HUES64 (cell line): ENCODE measurements at regions not wholly inside any gene's neighbourhood (a gene's known extent, or its start where the extent isn't known, plus 50 kb on each side); places are given as distances from the start of the nearest gene placed in this dataset.
"Not testable (repeated sequence)": the region's sequence is repeated elsewhere in the genome, so short reads cannot be mapped to it uniquely, and the experiment has no call there.

Source experiments
- H3K27ac ChIP-seq: 2 replicates; pipeline ENCODE4 v1.7.0; 2013; ENCODE audit warnings: low read depth, low read length, inconsistent platforms
- H3K27me3 ChIP-seq: 2 replicates; pipeline ENCODE4 v1.6.1; 2013; ENCODE audit warnings: mild to moderate bottlenecking, low read length; ENCODE audit not compliant: insufficient read depth
- H3K36me3 ChIP-seq: 2 replicates; pipeline ENCODE4 v1.6.1; 2013; ENCODE audit warnings: mild to moderate bottlenecking, low read length; ENCODE audit not compliant: insufficient read depth
- H3K4me1 ChIP-seq: 2 replicates; pipeline ENCODE4 v1.6.1; 2013; ENCODE audit warnings: mild to moderate bottlenecking, low read length, moderate library complexity; ENCODE audit not compliant: insufficient read depth
- H3K4me3 ChIP-seq: 2 replicates; pipeline ENCODE4 v1.5.1; 2013; ENCODE audit warnings: mild to moderate bottlenecking, low read length, moderate library complexity
- H3K9ac ChIP-seq: 2 replicates; pipeline ENCODE4 v1.6.1; 2013; ENCODE audit warnings: mild to moderate bottlenecking, low read depth, low read length
- H3K9me3 ChIP-seq: 2 replicates; pipeline ENCODE4 v1.6.1; 2013; ENCODE audit warnings: low read depth, low read length; ENCODE audit not compliant: insufficient read depth
- WGBS: fragments of 150-250, 120-280 bp; methylation state at CpG from one replicate; pipeline ENCODE4 v1.1.7; 2013; ENCODE audit warnings: missing lambda C conversion rate; 5-methylcytosine and 5-hydroxymethylcytosine counted together

DNA sequence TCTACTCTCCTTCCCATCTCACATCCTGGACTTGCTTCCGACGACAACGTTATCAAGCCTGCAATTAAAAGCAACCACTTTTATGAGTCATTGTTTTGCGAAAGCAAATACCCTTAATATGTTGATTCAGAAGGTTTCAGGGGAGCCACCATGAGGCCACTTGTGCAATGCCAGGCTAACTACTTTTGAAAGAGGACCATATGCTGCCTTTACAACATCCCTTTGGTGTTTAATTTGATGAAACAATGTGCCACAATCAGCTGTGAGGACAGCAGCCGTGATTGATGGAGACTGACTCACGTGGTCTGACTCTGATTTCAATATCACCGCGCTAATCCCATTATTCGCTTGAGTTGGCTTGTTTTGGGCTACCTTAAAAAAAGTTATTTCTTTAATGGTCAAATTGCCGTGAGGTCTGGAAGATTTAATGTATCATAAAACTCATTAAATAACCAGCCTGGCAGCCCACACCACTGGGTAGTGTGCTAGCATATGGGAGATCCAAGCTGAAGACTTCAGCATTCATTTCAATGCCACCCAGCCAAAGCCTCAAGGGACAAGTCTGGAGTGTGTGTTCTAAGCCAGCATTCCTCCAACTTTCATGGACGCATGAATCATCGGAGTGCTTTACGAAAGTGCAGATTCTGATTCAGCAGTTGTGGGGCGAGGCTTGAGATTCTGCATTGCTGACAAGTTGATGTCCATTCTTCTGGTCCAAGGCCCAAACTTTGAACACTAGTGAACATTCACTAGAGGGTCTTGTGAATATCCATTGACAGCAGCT, 73.3 kb upstream of the PAXBP1 start:
- no peak overlapping the region for H3K4me3 ChIP-seq
- H3K36me3 ChIP-seq = no peaks in the 10 kb centered on the region
- no peaks in the 10 kb centered on the region for H3K27me3 ChIP-seq
- no peak overlapping the region for H3K9ac ChIP-seq
- peaks cover 5% of the 10 kb centered on the region; the same call in 1 of the 2 replicates for H3K4me1 ChIP-seq
- no peak overlapping the region for H3K27ac ChIP-seq
- no peaks in the 10 kb centered on the region for H3K9me3 ChIP-seq
- 89% methylated on average over 13 of the region's 14 CpGs for WGBS

DNA sequence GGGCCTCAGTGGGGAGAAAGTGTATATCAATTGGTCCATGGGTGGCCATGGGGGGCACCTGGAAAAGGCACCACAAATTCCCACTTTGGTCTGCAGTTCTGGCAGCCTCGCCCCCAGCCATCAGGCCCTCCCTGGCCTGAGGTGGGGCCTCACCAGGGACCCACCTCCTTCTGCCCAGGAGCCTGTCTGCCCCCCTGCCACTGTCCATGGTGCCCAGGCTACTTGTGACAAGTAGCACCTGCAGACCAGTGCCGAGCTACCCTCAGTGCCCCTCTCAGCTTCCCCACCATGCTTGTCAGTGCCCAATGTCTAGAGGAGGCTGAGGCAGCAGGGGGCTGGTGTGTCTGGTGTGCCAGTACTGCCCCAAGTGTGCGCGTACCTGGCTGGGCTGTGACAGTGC, 87.1 kb upstream of the PAXBP1 start:
- WGBS = 93% methylated on average over 4 of the region's 4 CpGs
- Histone ChIP-seq H3K4me1 (no peaks in the 10 kb centered on the region), H3K36me3 (no peaks in the 10 kb centered on the region), H3K4me3 (no peak overlapping the region), H3K9ac (no peak overlapping the region), H3K27ac (no peak overlapping the region), H3K27me3 (no peaks in the 10 kb centered on the region), H3K9me3 (peaks cover 55% of the 10 kb centered on the region)

DNA sequence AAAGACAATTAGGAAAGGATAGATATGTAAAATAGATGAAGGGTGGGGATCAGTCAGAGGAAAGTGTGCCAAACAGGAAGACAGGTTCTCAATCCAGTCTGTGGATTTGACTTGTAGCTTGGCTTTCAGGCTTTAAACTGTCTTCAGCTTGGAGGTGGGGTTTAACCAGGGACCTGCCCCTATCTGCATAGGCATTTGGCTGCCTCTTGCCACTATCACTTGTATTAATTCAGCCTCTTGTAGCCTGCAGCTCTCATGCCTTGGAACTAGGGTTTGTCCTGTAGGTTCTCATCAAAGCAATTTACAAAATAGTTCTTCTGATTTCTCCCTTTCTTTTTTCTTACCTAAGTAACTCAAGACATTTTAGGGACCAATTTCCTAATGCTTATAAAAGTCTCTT, 88.8 kb upstream of the PAXBP1 start:
- no peak overlapping the region for H3K4me3 ChIP-seq
- no peaks in the 10 kb centered on the region for H3K36me3 ChIP-seq
- H3K4me1 ChIP-seq = no peaks in the 10 kb centered on the region
- H3K27ac ChIP-seq = no peak overlapping the region
- H3K9ac ChIP-seq = no peak overlapping the region
- peaks cover 43% of the 10 kb centered on the region for H3K9me3 ChIP-seq
- H3K27me3 ChIP-seq = no peaks in the 10 kb centered on the region

DNA sequence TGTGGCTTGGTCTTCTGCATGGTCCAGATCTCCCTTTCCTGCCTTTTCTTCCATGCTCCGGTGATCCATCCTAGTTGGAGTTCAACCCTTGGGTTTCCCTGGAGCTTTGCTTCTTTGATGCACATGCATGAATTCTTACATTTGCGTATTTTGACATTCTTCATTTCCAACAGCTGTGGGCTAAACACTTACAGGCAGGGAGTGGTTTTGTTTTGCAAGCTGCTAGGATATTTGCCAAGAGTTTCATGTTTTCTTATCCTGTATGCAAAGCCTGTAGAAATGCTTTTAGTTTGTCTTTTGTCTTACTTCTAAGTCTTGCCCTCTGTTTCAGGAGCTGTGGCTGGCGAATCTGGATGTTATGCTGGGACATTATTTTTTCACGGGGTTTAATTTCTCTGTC, 90.3 kb upstream of the PAXBP1 start:
- Histone ChIP-seq H3K27me3 (no peaks in the 10 kb centered on the region), H3K4me3 (no peak overlapping the region), H3K27ac (no peak overlapping the region), H3K4me1 (no peaks in the 10 kb centered on the region), H3K9me3 (peaks cover 32% of the 10 kb centered on the region), H3K36me3 (no peaks in the 10 kb centered on the region), H3K9ac (no peak overlapping the region)
- 93% methylated on average over 4 of the region's 4 CpGs for WGBS

DNA sequence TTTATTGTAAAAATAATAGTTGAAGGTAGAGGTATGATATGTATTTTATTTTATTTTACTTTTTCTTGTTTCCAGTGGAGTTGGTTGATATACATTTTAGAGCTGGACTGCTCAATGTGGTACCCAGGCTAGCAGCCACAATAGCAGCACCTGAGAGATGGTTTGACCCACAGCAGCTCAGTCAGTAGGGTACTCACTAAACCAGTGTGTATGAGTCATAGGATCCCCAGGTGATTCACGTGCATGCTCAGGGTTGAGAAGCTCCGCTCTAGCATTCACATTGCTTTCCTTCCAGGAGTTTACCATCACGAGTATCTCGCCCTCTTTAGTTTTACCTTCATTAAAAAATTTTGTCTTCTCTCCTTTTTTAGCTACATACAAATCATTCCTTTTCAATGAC, 96.0 kb upstream of the PAXBP1 start:
- no peak overlapping the region for H3K4me3 ChIP-seq
- no peaks in the 10 kb centered on the region for H3K27me3 ChIP-seq
- 86% methylated on average over 4 of the region's 4 CpGs for WGBS
- H3K9me3 ChIP-seq = no peaks in the 10 kb centered on the region
- no peak overlapping the region for H3K9ac ChIP-seq
- H3K4me1 ChIP-seq = no peaks in the 10 kb centered on the region
- no peak overlapping the region for H3K27ac ChIP-seq
- H3K36me3 ChIP-seq = no peaks in the 10 kb centered on the region

DNA sequence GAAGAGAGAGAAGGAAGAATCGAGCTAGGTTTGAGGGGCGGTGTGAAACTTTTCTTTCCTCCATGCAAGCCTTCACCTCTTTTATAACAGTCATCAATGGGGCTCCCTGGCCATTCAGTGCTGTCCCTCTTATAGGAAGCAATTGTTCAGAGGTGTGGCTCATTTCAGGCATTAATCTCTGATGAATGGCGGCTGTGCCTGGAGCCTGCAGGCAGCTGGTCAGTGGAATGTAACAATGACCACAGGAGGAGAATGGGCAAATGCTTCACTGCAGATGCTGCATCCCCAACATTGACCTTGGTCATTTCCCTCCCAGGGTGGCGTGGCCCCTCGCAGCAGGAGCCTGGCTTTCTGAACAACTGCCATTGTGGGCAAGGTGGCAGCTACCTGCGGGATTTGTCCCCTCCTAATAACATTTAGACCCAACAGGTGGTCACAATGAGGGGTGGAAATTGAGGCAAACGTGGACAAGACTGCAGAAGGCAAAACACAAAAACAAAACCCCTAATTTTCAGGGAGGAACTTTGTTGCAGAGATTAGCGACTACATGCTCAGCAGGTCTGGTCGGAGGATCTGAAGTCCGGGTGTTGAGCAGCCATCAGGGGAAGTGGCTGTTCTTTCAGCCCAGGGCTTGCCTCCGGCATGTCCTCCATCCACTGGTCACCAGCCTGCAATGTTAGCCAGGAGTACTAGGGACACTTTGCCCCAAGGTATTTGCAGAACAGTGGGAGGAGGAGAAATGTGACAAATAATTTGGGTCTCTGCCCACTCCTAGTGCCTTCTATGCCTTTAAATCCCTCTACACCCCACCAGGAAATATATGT, 97.3 kb upstream of the PAXBP1 start:
- no peaks in the 10 kb centered on the region for H3K9me3 ChIP-seq
- H3K4me3 ChIP-seq = no peak overlapping the region
- no peaks in the 10 kb centered on the region for H3K36me3 ChIP-seq
- no peaks in the 10 kb centered on the region for H3K27me3 ChIP-seq
- H3K27ac ChIP-seq = no peak overlapping the region
- no peak overlapping the region for H3K9ac ChIP-seq
- no peaks in the 10 kb centered on the region for H3K4me1 ChIP-seq
- WGBS = 89% methylated on average over 8 of the region's 11 CpGs

DNA sequence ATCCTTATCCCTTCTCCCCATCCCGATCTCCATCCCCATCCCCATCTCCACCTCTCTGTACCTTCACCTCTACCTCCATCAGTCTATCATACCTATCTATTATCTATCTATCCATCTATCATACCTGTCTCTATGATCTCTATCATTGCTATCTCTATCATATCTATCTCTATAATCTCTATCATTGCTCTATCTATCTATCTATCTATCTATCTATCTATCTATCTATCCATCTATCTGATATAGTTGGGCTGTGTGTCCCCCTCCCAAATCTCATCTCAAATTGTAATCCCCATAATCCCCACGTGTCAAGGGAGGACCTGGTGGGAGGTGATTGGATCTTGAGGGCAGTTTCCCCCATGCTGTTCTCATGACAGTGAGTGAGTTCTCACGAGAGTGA, 97.9 kb upstream of the PAXBP1 start:
- 89% methylated on average over 2 of the region's 3 CpGs for WGBS
- Histone ChIP-seq H3K9me3 (no peaks in the 10 kb centered on the region), H3K36me3 (no peaks in the 10 kb centered on the region), H3K4me1 (no peaks in the 10 kb centered on the region), H3K27ac (no peak overlapping the region), H3K9ac (no peak overlapping the region), H3K4me3 (no peak overlapping the region), H3K27me3 (no peaks in the 10 kb centered on the region)

DNA sequence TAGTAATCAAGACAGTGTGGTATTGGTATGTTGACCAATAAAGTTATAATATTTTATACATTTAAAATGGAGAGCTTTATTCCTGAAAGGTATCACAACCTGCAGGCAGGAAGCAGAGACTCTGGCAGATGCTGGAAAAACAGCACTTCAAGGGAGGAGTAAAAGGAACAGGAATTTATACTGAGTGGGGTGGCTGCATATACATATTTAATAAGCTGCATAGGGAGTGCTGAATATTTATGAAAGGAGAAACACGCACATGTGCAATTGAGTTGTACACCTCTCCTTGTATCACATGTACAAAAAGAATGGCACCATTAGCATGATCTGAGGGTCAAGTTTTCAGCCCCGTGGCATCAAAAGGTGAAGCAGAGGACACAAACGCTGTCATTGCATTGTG, 104.9 kb upstream of the PAXBP1 start:
- no peaks in the 10 kb centered on the region for H3K9me3 ChIP-seq
- no peaks in the 10 kb centered on the region for H3K36me3 ChIP-seq
- 63% methylated on average over 3 of the region's 3 CpGs for WGBS
- no peak overlapping the region for H3K27ac ChIP-seq
- H3K9ac ChIP-seq = no peak overlapping the region
- no peaks in the 10 kb centered on the region for H3K4me1 ChIP-seq
- H3K4me3 ChIP-seq = no peak overlapping the region
- no peaks in the 10 kb centered on the region for H3K27me3 ChIP-seq

DNA sequence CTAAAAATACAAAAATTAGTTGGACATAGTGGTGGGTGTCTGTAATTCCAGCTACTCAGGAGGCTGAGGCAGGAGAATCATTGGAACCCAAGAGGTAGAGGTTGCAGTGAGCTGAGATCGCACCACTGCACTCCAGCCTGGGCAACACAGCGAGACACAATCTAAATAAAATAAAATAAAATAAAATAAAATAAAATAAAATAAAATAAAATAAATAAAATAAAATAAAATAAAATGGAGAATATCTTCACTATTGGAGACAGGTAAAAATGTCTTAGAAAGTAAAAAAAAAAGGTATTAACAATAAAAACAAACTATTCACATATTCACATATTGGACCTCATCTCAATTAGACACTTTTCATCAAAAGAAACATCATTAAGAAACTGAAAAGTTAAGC, 106.3 kb upstream of the PAXBP1 start:
- H3K9me3 ChIP-seq, H3K27me3 ChIP-seq, H3K4me3 ChIP-seq, H3K36me3 ChIP-seq, H3K9ac ChIP-seq, H3K4me1 ChIP-seq, H3K27ac ChIP-seq: not testable (repeated sequence)
- 100% methylated on average over 1 of the region's 2 CpGs for whole genome bisulfite sequencing

DNA sequence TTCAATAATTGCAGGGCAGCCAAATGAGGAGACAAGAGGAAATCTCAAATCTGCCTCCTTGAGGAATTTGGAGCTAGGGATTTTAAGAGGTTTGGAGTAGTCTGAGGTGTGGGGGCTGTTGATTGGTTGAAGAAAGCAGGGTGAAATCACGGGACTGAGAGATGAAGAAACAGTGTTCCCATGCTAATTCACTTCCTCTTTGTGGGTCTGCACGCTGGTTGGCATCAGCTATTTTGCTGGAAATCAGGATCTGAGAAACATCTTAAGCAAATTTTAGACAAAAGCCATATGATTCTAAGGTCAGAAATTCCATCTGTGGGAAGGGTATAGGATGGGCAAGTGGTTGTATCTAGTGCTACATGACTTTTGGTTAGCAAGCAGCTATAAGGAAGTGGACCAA, 107.1 kb upstream of the PAXBP1 start:
- Histone ChIP-seq H3K4me1 (no peaks in the 10 kb centered on the region), H3K9me3 (no peaks in the 10 kb centered on the region), H3K27me3 (no peaks in the 10 kb centered on the region), H3K27ac (no peak overlapping the region), H3K4me3 (no peak overlapping the region), H3K36me3 (no peaks in the 10 kb centered on the region), H3K9ac (no peak overlapping the region)
- 76% methylated on average over 2 of the region's 2 CpGs for whole genome bisulfite sequencing

DNA sequence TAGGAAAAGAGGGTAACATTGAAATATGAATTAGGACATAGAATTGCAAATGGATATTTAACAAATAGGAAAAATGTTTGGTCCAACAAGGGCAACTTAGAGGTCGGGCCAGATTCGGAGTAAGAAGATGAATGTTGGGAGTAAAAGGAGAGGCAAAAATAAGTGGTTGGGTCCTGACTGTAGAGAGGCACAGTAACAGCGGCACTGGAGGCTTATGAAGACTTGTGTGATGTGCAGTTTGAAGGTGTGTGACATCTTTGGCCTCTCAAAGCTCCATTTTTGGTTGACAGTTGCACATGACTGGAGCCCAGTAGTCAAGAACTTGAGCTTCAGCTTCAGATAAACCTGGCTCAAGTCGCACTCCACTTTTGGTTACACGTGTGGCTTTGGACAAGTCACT, 109.9 kb upstream of the PAXBP1 start:
- Histone ChIP-seq H3K9ac (no peak overlapping the region), H3K27ac (no peak overlapping the region), H3K4me3 (no peak overlapping the region), H3K36me3 (no peaks in the 10 kb centered on the region), H3K4me1 (no peaks in the 10 kb centered on the region), H3K27me3 (no peaks in the 10 kb centered on the region), H3K9me3 (no peaks in the 10 kb centered on the region)
- 91% methylated on average over 5 of the region's 5 CpGs for WGBS
